OCI-M2 (cell line): ENCODE measurements at regions not wholly inside any gene's neighbourhood (a gene's known extent, or its start where the extent isn't known, plus 50 kb on each side); places are given as distances from the start of the nearest gene placed in this dataset.
"Not testable (repeated sequence)": the region's sequence is repeated elsewhere in the genome, so short reads cannot be mapped to it uniquely, and the experiment has no call there.

Experiments
- DNase-seq: peaks from one replicate; lab custom pipeline; 2025; ENCODE audit not compliant: unreplicated experiment; lab: John Stamatoyannopoulos, UW

DNA sequence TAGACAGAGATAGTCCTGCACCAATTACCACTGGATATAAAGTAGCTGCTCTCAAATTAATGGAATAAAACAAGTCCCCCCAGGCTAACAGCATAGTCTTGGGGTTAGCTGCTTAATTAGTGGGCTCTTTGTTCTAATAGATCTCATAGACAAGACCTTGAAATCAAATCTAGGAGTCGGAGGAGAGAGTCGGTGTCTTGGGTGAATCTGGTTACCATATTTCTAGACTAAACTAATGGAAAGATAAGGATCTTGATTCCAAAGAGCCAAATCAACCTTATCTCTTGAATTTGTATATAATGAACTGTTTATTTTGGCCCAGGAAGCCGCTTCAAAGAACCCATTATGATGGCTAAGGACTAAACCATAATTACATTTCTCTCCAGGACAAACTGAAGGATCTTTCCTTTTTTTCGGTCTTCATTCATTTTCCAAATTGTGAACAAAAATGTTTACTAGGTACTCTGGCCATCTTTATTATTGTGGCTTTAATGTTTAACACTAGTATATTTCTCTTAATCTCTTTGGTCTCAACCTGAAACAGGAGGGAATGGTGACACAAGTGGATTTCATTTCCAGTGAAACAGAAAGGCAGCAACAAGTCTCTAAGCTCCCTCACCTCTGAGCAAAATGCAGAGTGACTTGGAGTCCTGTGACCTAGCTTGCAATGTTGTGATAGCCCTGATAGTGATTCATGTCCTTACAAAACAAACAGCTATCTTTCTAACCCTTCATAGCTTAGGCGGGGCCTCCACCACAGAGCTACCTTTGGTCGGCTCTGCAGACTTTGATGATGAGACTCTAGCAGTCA is 137.9 kb upstream of the PARD3B start:
- no peak for DNase-seq

DNA sequence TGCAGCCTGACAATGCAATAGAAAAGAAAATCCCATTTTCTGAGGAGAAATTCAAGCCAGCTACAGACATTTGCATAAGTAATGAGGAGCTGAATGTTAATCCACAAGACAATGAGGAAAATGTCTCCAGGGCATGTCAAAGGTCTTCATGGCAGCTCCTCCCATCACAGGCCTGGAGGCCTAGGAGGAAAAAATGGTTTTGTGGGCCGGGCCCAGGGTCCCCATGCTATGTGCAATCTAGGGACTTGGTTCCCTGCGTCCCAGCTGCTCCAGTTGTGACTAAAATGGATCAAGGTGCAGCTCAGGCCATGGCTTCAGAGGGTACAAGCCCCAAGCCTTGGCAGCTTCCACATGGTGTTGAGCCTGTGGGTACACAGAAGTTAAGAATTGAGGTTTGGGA is 132.5 kb upstream of the PARD3B start:
- not testable (repeated sequence) for DNase-seq

DNA sequence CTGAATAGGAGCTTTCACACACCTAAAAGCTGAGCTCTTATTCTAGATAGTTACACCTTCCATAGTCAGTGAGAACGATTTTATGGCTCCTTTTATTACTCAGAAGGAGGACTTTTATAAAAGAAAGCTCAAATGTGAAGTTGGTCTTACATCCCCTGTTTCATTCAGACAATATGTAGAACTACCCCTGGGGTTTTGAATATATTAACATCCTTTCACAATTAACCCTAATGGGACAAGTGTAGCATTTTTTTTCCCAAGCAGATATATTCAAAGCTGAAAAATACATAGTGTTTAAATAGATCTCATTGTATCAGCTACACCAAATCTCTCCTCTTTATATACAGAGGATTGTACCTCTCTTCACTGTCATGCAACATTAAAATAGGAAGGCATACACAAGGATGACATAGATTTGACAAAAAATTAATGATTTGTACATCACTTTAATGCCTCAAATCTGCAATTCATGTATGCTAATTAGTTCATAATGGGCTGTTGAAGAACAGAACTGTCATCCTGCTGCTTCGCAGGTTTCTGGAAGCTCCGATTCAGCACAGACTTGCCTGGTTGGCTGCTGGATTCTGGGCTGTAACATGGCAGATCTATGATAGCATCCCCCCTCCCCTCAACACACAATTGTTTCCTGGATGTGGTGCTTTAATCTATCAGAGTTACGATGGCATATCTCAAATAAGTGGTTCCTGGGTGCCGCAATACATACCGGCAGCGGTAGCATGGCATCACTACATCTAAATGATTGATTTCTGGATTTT is 129.7 kb upstream of the PARD3B start:
- no peak for DNase-seq

DNA sequence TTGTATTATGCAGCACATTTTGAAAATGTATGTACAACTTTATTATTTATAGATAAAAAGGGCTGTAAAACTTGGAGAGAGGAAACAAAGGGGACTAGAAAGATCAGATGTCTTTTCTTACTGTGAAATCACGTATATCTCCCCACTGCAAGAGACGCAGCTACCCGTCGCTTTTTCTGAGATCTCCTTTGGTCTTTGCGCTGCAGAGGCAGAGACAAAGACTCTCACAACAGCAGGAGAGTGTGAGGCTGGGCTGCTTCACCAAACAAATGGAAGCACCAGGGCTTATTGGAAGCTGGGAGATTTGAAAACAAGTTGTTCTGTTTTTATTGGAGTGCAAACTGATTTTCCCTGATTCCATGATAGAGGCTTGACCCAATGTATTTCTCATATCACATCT is 129.0 kb upstream of the PARD3B start:
- DNase-seq: no peak

DNA sequence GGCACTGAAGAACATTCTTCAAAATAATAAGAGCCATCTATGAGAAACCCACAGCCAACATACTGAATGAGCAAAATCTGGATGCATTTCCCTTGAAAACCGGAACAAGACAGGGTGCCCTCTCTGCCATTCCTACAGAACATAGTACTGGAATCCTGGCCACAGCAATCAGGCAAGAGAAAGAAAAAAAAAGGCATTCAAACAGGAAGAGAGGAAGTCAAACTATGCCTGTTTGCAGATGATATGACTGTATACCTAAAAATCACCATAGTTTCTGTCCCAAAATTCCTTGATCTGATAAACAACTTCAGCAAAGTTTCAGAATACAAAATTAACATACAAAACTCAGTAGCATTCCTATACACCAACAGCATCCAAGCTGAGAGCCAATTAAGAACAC is 119.5 kb upstream of the PARD3B start:
- no peak for DNase-seq

DNA sequence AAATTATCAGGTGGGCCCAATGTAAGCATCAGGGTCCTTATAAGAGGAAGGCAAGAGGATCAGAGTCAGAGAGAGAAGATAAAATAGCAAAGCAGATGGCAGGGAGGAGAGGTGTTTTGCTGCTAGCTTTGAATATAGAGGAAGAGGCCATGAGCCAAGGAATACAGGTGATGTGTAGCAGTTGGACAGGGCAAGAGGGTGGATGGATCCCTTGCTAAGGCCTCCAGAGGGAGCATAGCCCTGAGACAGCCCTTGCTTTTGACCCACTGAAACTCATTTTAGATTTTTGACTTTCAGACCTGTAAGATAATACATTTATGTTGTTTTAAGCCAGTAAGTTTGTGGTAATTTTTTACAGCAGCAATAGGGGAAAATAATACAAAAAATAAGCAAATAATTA is 116.6 kb upstream of the PARD3B start:
- DNase-seq: no peak

DNA sequence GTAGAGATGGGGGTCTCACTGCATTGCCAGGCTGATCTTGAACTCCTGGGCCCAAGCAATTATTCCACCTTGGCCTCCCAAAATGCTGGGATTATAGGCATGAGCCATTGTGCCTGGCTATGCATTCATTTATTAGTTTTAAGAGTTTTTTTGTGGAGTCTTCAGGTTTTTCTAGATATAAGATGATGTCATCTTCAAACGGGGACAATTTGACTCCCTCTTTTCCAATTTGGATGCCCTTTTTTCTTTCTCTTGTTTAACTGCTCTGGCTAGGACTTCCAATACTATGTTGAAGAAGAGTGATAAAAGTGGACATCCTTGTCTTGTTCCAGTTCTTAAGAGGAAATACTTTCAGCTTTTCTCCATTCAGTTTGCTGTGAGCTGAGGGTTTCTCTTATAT is 113.7 kb upstream of the PARD3B start:
- DNase-seq: no peak

DNA sequence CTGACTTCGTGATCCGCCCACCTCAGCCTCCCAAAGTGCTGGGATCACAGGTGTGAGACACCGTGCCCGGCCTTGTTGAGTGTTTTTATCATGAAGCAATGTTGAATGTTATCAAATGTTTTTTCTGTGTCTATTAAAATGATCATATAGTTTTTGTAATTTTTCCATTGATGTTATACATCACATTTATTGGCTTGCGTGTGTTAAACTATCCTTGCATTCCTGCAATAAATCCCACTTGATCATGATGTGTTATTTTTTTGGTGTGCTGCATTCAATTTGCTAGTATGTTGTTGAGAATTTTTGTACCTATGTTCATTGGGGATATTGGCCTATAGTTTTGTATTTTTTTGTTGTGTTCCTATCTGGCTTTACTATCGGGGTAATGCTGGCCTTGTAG is 113.1 kb upstream of the PARD3B start:
- no peak for DNase-seq

DNA sequence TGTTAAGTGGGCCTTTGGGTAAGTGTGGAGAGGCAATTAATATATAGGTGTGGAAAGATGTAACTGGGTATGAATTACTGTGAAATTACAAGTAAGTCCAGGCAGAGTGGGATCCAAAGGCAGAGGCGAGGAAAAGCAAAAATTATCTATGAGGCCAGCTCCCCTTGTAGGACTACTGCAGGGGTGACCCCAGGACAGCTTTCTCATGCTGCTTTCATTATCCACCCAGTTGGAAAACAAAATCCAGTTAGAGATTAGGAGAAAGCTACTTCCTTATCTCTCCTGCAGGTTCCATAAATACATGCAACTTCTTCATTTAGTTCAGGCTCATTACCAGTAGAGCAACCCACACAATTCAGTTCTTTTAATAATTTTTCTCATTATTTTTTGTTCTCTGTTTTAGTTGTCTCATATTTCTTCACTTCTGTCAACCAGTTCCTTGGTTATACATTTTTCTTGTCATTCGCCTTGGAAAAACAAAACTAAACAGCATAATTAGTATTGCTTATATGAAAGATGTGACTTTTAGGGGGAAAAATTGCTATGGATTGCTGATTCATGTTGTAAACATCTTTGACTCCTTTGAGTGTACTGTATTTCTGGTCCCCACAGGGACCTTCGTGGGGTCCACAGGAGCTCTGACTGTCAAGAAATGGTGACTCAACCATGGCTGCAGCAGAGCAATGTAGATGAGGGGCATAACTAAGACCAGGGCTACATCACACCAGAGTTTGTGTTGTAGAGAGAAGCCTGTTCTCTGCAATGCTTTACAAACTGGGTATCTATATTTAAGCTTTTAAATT is 110.4 kb upstream of the PARD3B start:
- DNase-seq: peak; percentile 33

DNA sequence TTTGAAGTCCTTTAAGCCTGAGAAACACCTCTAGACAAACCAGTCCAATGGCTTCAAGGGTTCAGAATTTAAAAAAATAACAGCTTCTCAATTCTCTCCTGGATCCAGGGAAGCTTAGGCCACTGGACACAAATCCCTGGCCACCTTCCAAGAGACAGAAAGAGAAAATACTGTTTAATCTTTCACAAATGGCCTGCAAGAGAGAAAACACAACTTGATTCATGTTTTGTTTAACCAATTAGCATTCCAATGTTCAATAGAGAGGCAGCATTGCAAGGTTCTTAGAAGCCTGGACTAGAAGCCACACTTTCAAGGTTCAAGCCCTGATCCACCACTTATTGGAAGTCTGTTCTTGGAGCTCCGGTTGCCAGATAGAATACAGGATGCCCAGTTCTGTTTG is 109.0 kb upstream of the PARD3B start:
- DNase-seq: no peak

DNA sequence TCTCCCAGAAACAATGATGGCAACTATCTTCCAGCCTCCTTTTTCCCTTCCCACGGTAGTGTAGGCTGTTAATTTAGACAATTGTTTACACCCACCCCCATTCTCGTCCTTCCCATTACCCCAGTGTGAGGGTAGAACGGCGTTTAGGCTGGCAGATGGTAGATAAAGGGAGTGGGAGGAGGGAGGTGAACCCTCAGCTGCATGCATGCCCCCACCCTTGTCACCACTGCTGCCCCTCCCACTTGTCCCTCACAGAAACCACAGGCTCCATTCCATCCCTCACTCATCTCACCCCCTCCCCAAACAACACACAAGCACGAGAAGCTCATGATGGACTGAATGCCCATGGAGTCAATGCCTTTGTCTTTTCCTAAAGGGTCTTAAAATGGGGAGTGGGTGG is 107.9 kb upstream of the PARD3B start:
- no peak for DNase-seq

DNA sequence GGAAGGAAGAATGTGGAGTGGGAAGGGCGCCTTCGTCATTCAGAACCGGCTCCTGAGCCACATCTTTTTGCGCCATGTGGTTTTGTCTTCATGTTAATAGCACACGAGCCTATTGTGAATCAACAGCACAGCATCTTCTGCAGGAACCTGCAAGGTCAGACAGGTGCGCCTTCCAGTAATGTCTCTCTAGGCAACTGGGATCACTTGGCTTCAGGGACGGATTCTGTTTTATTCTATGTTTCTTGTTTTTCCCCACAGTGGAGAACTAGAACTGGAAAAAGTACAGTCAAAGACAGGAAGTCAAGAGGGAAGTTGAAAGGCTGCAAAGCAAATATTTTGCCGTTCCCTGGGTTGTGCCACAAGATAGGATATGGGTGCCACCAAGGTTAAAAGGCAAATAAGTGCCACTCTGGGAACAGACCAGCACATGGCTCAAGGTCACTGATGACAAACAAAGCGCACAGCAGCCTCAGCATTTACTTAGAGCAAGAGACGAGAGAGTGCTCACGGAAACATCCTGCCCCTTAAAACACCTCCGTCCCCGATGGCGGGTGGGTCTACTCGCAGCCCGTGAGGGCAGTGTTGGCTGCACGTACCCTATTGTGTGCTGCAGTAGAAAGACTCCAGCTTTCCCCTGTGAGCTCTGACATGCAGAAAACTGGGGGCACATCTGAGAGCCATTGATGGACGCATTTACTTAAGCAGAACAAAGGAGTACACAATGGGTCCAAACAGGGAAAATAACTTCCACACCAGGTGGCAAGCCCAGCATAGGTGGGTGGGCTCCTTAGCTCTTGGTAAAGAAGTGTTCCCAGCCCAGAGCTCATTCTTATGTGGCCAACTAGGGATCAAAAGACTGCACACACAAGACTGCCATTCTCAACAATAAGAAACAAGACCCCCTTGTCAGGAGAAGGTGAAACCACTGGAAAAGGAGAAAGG is 107.2 kb upstream of the PARD3B start:
- no peak for DNase-seq

DNA sequence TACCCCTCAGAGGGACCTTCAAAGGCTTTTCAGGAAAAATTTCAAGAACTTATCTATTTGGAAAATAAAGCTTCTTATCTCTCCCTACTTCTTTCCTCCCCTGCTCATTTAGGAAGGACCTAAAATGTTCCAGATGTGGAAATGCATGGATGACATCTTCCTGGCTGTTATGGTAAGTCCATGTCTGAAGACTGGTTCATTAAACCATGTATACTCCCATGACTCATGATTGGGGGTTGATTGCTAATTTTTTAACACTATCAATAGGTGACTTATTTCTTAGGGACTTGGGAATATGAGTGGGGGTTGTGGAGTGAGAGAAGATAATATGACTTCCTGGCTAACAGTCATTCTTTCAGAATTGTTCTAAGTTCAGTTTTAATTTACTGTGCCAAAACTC is 104.0 kb upstream of the PARD3B start:
- DNase-seq: no peak

DNA sequence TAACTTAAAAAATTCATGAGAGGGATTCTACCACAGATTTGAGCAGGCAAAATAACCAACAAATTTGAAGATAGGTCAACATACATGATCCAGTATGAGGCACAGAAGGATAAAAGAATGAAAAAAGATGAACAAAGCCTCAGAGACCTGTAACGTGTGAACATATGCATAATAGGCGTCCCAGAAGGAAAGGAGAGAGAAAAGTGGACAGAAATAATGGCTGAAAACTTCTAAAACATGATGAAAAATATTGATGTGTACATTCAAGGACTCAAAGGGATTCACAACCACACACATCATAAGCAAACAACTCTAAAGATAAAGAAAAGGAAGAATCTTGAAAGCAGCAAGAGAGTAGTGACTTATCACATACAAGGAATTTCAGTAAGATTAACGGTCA is 100.1 kb upstream of the PARD3B start:
- no peak for DNase-seq

DNA sequence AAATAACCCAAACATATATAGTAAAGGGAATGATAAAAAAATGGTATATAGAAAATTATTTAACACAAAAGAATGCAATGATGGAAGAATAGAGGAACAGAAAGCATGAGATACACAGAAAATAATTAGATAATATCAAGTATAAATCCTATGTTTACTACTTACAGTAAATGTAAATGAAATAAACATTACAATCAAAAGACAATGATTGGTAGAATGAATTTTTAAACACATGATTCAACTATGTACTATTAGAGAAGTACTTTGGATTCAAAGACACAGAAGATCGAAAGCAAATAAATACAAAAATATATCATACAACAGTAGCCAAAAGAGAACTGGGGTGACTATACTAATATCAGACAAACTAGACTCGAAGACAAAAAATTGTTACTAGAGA is 97.6 kb upstream of the PARD3B start:
- no peak for DNase-seq

DNA sequence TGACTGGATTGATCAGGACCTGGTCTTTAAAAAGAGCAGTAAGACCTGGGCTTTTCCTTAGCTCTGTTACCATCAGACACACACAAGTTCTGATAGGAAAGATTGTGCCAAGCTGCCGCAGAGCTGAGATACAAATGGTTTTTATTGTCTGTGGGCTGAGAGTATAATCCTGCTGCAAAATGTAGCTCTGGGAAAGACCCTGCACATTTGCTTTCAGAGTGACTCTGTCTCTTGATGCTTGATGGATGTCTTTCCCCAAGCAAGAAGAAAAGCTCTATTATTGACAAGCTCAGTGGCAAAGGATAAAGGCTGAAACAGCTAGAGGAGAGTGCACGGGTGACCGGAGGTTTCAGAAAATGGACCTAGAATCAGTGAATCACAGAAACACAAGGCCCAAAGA is 95.3 kb upstream of the PARD3B start:
- no peak for DNase-seq

DNA sequence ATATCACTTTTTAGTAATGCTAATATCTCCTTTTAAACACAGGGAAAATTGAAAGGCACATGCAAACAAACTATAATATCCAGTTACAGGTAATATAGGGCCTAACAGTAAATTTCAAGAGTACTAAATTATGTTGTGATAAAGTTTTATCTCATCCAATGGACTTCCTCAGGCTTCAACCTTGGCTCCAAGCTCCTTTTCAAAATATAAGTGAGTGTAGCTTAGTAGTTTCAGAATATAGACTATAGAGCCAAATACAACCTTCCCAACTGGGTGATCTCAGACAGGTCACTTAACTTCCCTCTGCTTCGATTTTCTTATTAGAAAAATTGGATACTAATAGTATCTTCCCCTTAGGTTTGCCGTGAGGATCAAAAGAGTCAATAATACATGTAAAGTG is 93.5 kb upstream of the PARD3B start:
- no peak for DNase-seq

DNA sequence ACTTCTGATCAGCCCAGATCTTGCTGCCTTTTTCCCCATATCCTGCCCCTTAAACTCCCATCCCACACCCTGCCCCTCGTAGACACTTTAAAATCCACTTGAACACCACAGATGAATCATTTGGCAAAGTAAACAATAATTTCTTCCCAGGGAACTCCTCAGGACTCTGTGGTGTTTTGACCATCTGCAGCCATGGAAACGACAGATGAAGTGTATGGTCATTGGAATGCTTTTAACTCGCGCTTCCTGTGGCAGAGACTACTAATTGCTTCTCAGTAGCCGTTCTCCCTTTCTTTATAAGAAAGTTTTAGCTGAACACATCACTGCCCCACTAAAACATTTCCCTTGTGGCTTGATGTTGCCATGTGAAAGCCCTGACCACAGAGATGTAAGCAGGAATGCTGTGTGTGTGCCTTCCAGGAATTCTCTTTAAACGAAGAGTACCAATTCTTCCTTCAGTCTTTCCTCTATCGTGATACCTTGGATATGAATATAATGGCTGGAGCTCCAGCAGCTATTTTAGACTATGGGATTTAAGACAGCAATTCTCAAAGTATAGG is 92.7 kb upstream of the PARD3B start:
- DNase-seq: no peak

DNA sequence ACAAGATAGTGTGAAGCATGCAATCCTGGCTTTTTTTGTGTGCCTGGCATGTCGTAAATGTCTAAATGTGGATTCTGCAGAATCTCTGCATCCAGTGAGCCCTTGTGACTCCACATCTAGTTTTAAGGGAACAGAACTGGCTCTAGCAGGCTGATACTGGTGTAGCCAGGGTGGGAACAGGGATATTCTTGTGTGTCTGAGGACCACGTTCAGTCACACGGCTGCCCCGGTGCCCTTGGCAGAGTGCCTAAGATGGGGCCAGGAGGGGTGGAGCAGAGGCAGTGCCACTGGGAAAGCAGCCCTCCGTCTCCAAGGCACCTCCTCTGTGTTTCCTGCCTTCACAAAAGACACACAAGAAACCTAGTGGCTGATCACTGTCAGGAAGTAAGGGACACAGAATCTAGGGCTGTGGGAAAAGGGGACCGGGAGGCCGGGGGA is 91.5 kb upstream of the PARD3B start:
- DNase-seq: no peak

DNA sequence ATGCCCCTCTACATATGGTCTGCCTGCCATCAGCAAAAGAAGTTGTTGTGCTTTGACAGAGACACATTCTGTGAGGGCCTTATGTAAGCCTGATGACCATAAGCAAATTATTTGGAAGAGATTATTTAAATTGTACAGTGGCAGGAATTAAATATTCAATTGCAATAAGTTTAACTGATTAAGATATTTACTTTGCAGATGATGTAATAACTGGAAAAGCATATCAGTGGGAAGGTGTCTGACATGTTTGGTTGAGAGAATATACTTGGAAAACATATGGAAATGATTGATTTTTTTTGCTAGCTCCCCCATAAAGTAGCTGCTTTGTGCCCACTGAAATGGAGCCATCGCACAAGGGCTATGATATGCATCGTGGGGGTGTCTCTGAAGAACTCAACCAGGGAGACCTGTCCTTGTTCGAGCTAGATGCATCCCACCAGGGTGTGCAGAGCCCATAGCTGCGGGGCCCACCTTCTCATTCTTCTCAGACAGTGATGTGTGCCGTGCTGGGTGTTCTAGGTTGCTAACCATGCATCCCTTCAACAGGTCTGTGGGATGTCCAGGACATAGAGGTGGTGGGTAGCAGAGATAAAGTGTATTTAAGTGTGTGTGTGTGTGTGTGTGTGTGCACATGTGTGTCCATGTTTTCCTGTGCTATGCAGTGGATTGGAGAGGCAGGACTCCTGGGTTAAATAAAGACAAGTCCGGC is 90.4 kb upstream of the PARD3B start:
- no peak for DNase-seq
